ENCODE measurements at regions not wholly inside any gene's neighbourhood (a gene's known extent, or its start where the extent isn't known, plus 50 kb on each side); places are given as distances from the start of the nearest gene placed in this dataset.
"Not testable (repeated sequence)": the region's sequence is repeated elsewhere in the genome, so short reads cannot be mapped to it uniquely, and the experiment has no call there.

- no peak for TF ChIP-seq CTCF (IDR thresholded peaks at IDR 0.05; ENCODE audit: insufficient read depth in 1 of 2, low read depth in 1 of 2, low read length in 1 of 2, severe bottlenecking in 1 of 2, unreplicated experiment in 1 of 2)
- Histone ChIP-seq H3K27me3 (replicated peaks; ENCODE audit: control insufficient read depth, insufficient read depth, low read length) (no peaks in the 10 kb centered on the region), H3K4me3 (ENCODE audit: low read depth, low read length) (no peak overlapping the region), H3K36me3 (ENCODE audit: control insufficient read depth, insufficient read depth, low read length) (no peaks in the 10 kb centered on the region), H3K9me3 (no peaks in the 10 kb centered on the region), H3K4me1 (no peaks in the 10 kb centered on the region)
- no TSS peak for BruUV-seq (replicated peaks)
- CTCF ChIA-PET = no interaction called here
- H3K9me3 Mint-ChIP-seq (ENCODE audit: unreplicated experiment) = no peaks in the 10 kb centered on the region
- H3K36me3 Mint-ChIP-seq (ENCODE audit: insufficient read depth, unreplicated experiment) = no peaks in the 10 kb centered on the region
- POLR2A ChIA-PET = no interaction called here
- no peaks in the 10 kb centered on the region for H3K4me1 Mint-ChIP-seq (ENCODE audit: low read depth, unreplicated experiment)
- H3K27ac Mint-ChIP-seq (ENCODE audit: unreplicated experiment) = no peak overlapping the region
- H3K4me3 Mint-ChIP-seq (ENCODE audit: unreplicated experiment) = no peak overlapping the region
- intact Hi-C loops (cut with micrococcal nuclease; ENCODE audit: unreplicated experiment) = no loop called here
- no peak for DNase-seq
- no peaks in the 10 kb centered on the region for H3K27me3 Mint-ChIP-seq (ENCODE audit: insufficient read depth, unreplicated experiment)
Measured at GRCh38 chr9:16062542-16063240, 509.8 kb downstream of the CCDC171 start.

- Mint-ChIP-seq H3K9me3 (ENCODE audit: unreplicated experiment) (no peaks in the 10 kb centered on the region), H3K27me3 (ENCODE audit: insufficient read depth, unreplicated experiment) (no peaks in the 10 kb centered on the region), H3K36me3 (ENCODE audit: insufficient read depth, unreplicated experiment) (no peaks in the 10 kb centered on the region), H3K27ac (ENCODE audit: unreplicated experiment) (no peak overlapping the region), H3K4me1 (ENCODE audit: low read depth, unreplicated experiment) (no peaks in the 10 kb centered on the region), H3K4me3 (ENCODE audit: unreplicated experiment) (no peak overlapping the region)
- Histone ChIP-seq H3K36me3 (ENCODE audit: control insufficient read depth, insufficient read depth, low read length) (no peaks in the 10 kb centered on the region), H3K4me1 (no peaks in the 10 kb centered on the region), H3K27me3 (replicated peaks; ENCODE audit: control insufficient read depth, insufficient read depth, low read length) (no peaks in the 10 kb centered on the region), H3K4me3 (ENCODE audit: low read depth, low read length) (no peak overlapping the region), H3K9me3 (no peaks in the 10 kb centered on the region)
- ChIA-PET CTCF (no interaction called here), POLR2A (no interaction called here)
- intact Hi-C loops (cut with micrococcal nuclease; ENCODE audit: unreplicated experiment) = no loop called here
- DNase-seq = no peak
- no peak for TF ChIP-seq CTCF (IDR thresholded peaks at IDR 0.05; ENCODE audit: insufficient read depth in 1 of 2, low read depth in 1 of 2, low read length in 1 of 2, severe bottlenecking in 1 of 2, unreplicated experiment in 1 of 2)
- no TSS peak for BruUV-seq (replicated peaks)
Measured at GRCh38 chr9:16063241-16063591, 510.4 kb downstream of the CCDC171 start.

- H3K4me3 Mint-ChIP-seq (ENCODE audit: unreplicated experiment) = no peak overlapping the region
- POLR2A ChIA-PET = no interaction called here
- TF ChIP-seq CTCF (IDR thresholded peaks at IDR 0.05; ENCODE audit: insufficient read depth in 1 of 2, low read depth in 1 of 2, low read length in 1 of 2, severe bottlenecking in 1 of 2, unreplicated experiment in 1 of 2) = no peak
Measured at GRCh38 chr9:16064771-16065170, 511.9 kb downstream of the CCDC171 start.

GRCh38 chr9:16066201-16066600, 513.4 kb downstream of the CCDC171 start:
- DNase-seq; H3K4me1 Mint-ChIP-seq (ENCODE audit: low read depth, unreplicated experiment); H3K4me3 ChIP-seq (ENCODE audit: low read depth, low read length); H3K36me3 ChIP-seq (ENCODE audit: control insufficient read depth, insufficient read depth, low read length); POLR2A ChIA-PET; H3K27me3 Mint-ChIP-seq (ENCODE audit: insufficient read depth, unreplicated experiment); H3K4me1 ChIP-seq; CTCF ChIA-PET; H3K27me3 ChIP-seq (replicated peaks; ENCODE audit: control insufficient read depth, insufficient read depth, low read length); H3K4me3 Mint-ChIP-seq (ENCODE audit: unreplicated experiment); H3K9me3 Mint-ChIP-seq (ENCODE audit: unreplicated experiment); intact Hi-C loops (cut with micrococcal nuclease; ENCODE audit: unreplicated experiment); H3K27ac Mint-ChIP-seq (ENCODE audit: unreplicated experiment); BruUV-seq (replicated peaks); H3K9me3 ChIP-seq; H3K36me3 Mint-ChIP-seq (ENCODE audit: insufficient read depth, unreplicated experiment): not testable (repeated sequence)

More at GRCh38 chr9:16064771-16065170, 511.9 kb downstream of the CCDC171 start:
- H3K27ac Mint-ChIP-seq (ENCODE audit: unreplicated experiment) = no peak overlapping the region
- H3K27me3 Mint-ChIP-seq (ENCODE audit: insufficient read depth, unreplicated experiment) = no peaks in the 10 kb centered on the region
- H3K9me3 Mint-ChIP-seq (ENCODE audit: unreplicated experiment) = no peaks in the 10 kb centered on the region
- no peak overlapping the region for H3K4me3 ChIP-seq (ENCODE audit: low read depth, low read length)
- no peaks in the 10 kb centered on the region for H3K9me3 ChIP-seq
- DNase-seq = no peak
- H3K36me3 ChIP-seq (ENCODE audit: control insufficient read depth, insufficient read depth, low read length) = no peaks in the 10 kb centered on the region
- no peaks in the 10 kb centered on the region for H3K4me1 ChIP-seq
- CTCF ChIA-PET = no interaction called here
- no peaks in the 10 kb centered on the region for H3K27me3 ChIP-seq (replicated peaks; ENCODE audit: control insufficient read depth, insufficient read depth, low read length)
- no peaks in the 10 kb centered on the region for H3K36me3 Mint-ChIP-seq (ENCODE audit: insufficient read depth, unreplicated experiment)
- no TSS peak for BruUV-seq (replicated peaks)
- H3K4me1 Mint-ChIP-seq (ENCODE audit: low read depth, unreplicated experiment) = no peaks in the 10 kb centered on the region
- intact Hi-C loops (cut with micrococcal nuclease; ENCODE audit: unreplicated experiment) = no loop called here

Data from Caco-2 (cell line).